Liver (tissue), 3 donors: ENCODE measurements at regions not wholly inside any gene's neighbourhood (a gene's known extent, or its start where the extent isn't known, plus 50 kb on each side); places are given as distances from the start of the nearest gene placed in this dataset.
"Not testable (repeated sequence)": the region's sequence is repeated elsewhere in the genome, so short reads cannot be mapped to it uniquely, and the experiment has no call there.

Source experiments
- RAD21 ChIP-seq, 2 donors: IDR thresholded peaks; 2 replicates each; pipeline ENCODE4 v1.6.1; 2016; ENCODE audit warnings: antibody characterized with exemption in 2 of 2, mild to moderate bottlenecking in 2 of 2
- TF ChIP-seq, protein P1 (sequence below): fragments of 150-350 bp; IDR thresholded peaks from 2 replicates; pipeline ENCODE4 v1.5.1; 2017; ENCODE audit warnings: improper control_type of control experiment, low read depth, low read length; ENCODE audit not compliant: missing input control
- donor health status: healthy.
- donor health status: healthy.

DNA sequence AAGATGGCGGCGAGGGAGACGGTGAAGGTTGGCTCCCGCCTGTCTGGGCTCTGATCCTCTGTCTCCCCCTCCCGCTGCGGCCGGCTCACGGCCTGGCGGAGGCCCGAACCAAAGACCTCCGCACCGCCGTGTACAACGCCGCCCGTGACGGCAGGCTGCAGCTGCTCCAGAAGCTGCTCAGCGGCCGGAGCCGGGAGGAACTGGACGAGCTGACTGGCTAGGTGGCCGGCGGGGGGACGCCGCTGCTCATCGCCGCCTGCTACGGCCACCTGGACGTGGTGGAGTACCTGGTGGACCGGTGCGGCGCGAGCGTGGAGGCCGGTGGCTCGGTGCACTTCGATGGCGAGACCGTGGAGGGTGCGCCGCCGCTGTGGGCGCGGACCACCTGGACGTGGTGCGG is 516.5 kb downstream of the TUBA3C start:
- TF ChIP-seq RAD21 (IDR thresholded peaks at IDR 0.05): not testable (repeated sequence)
- TF ChIP-seq, protein P1, sequence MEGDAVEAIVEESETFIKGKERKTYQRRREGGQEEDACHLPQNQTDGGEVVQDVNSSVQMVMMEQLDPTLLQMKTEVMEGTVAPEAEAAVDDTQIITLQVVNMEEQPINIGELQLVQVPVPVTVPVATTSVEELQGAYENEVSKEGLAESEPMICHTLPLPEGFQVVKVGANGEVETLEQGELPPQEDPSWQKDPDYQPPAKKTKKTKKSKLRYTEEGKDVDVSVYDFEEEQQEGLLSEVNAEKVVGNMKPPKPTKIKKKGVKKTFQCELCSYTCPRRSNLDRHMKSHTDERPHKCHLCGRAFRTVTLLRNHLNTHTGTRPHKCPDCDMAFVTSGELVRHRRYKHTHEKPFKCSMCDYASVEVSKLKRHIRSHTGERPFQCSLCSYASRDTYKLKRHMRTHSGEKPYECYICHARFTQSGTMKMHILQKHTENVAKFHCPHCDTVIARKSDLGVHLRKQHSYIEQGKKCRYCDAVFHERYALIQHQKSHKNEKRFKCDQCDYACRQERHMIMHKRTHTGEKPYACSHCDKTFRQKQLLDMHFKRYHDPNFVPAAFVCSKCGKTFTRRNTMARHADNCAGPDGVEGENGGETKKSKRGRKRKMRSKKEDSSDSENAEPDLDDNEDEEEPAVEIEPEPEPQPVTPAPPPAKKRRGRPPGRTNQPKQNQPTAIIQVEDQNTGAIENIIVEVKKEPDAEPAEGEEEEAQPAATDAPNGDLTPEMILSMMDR: not testable (repeated sequence)
